Mucosa of rectum (tissue), 2 donors: ENCODE measurements at regions not wholly inside any gene's neighbourhood (a gene's known extent, or its start where the extent isn't known, plus 50 kb on each side); places are given as distances from the start of the nearest gene placed in this dataset.

Experiments used
- H3K27ac ChIP-seq, 2 donors: one replicate each; pipeline ENCODE4 v1.7.0; 2013; ENCODE audit warnings: inconsistent platforms in 2 of 2, low read depth in 2 of 2, low read length in 2 of 2
- H3K27me3 ChIP-seq, 2 donors: one replicate each; pipeline ENCODE4 v1.7.0; 2013; ENCODE audit warnings: low read length in 2 of 2; ENCODE audit not compliant: control insufficient read depth in 2 of 2, insufficient read depth in 2 of 2
- H3K36me3 ChIP-seq, 2 donors: one replicate each; pipeline ENCODE4 v1.7.0; 2013; ENCODE audit warnings: low read length in 2 of 2; ENCODE audit not compliant: control insufficient read depth in 2 of 2, insufficient read depth in 2 of 2
- H3K4me1 ChIP-seq, 2 donors: one replicate each; pipeline ENCODE4 v1.7.0; 2013; ENCODE audit warnings: low read length in 2 of 2, mild to moderate bottlenecking in 1 of 2; ENCODE audit not compliant: control insufficient read depth in 2 of 2, insufficient read depth in 2 of 2
- H3K4me3 ChIP-seq, 2 donors: one replicate each; pipeline ENCODE4 v1.7.0; 2013; ENCODE audit warnings: low read length in 2 of 2
- H3K9ac ChIP-seq, 2 donors: one replicate each; pipeline ENCODE4 v1.7.0; 2013; ENCODE audit warnings: low read length in 2 of 2, low read depth in 1 of 2, mild to moderate bottlenecking in 1 of 2
- H3K9me3 ChIP-seq, 2 donors: one replicate each; pipeline ENCODE4 v1.7.0; 2013; ENCODE audit warnings: low read length in 2 of 2; ENCODE audit not compliant: control insufficient read depth in 2 of 2
- donor health status: healthy.
- donor health status: Normal muscosa, but diverticular disease.

GRCh38 chr3:191797271-191797670 lies 336.3 kb downstream of the PYDC2 start:
- Histone ChIP-seq H3K9me3 (no peaks in the 10 kb centered on the region), H3K27me3 (no peaks in the 10 kb centered on the region), H3K36me3 (no peaks in the 10 kb centered on the region), H3K4me1 (no peaks in the 10 kb centered on the region), H3K9ac (no peak overlapping the region), H3K4me3 (no peak overlapping the region), H3K27ac (no peak overlapping the region)

- Histone ChIP-seq H3K36me3 (no peaks in the 10 kb centered on the region), H3K4me1 (no peaks in the 10 kb centered on the region), H3K27me3 (no peaks in the 10 kb centered on the region), H3K9me3 (peaks cover 2 to 3% of the 10 kb centered on the region in 2 donors), H3K4me3 (no peak overlapping the region), H3K9ac (no peak overlapping the region), H3K27ac (no peak overlapping the region)
These were observed 341.7 kb downstream of the PYDC2 start for GRCh38 chr3:191802671-191803070.

- H3K4me1 ChIP-seq, result no peaks in the 10 kb centered on the region
- H3K9ac ChIP-seq, result no peak overlapping the region
- H3K4me3 ChIP-seq, result no peak overlapping the region
- no peak overlapping the region for H3K27ac ChIP-seq
- H3K27me3 ChIP-seq, result no peaks in the 10 kb centered on the region
- peaks cover 2 to 3% of the 10 kb centered on the region in 2 donors for H3K9me3 ChIP-seq
- H3K36me3 ChIP-seq, result no peaks in the 10 kb centered on the region
These were observed 344.0 kb downstream of the PYDC2 start for GRCh38 chr3:191804935-191805334.

GRCh38 chr3:191808073-191808472 lies 347.1 kb downstream of the PYDC2 start:
- no peaks in the 10 kb centered on the region for H3K4me1 ChIP-seq
- no peak overlapping the region for H3K27ac ChIP-seq
- H3K4me3 ChIP-seq, result no peak overlapping the region
- no peaks in the 10 kb centered on the region for H3K27me3 ChIP-seq
- no peaks in the 10 kb centered on the region for H3K36me3 ChIP-seq
- no peak overlapping the region for H3K9ac ChIP-seq
- peaks cover 2 to 3% of the 10 kb centered on the region in 2 donors for H3K9me3 ChIP-seq

GRCh38 chr3:191809326-191809949 lies 348.5 kb downstream of the PYDC2 start:
- Histone ChIP-seq H3K9ac (no peak overlapping the region), H3K36me3 (no peaks in the 10 kb centered on the region), H3K9me3 (peaks cover 2 to 3% of the 10 kb centered on the region in 2 donors), H3K27me3 (no peaks in the 10 kb centered on the region), H3K4me3 (no peak overlapping the region), H3K27ac (no peak overlapping the region), H3K4me1 (no peaks in the 10 kb centered on the region)

GRCh38 chr3:191813245-191813644 lies 352.3 kb downstream of the PYDC2 start:
- Histone ChIP-seq H3K4me1 (no peaks in the 10 kb centered on the region), H3K9ac (no peak overlapping the region), H3K4me3 (no peak overlapping the region), H3K27ac (no peak overlapping the region), H3K9me3 (peaks cover 0 to 9% of the 10 kb centered on the region in 2 donors), H3K36me3 (no peaks in the 10 kb centered on the region), H3K27me3 (no peaks in the 10 kb centered on the region)

GRCh38 chr3:191848818-191849217 lies 387.9 kb downstream of the PYDC2 start:
- Histone ChIP-seq H3K27me3 (no peaks in the 10 kb centered on the region), H3K9ac (no peak overlapping the region), H3K9me3 (no peaks in the 10 kb centered on the region), H3K4me1 (no peaks in the 10 kb centered on the region), H3K36me3 (no peaks in the 10 kb centered on the region), H3K27ac (no peak overlapping the region), H3K4me3 (no peak overlapping the region)

GRCh38 chr3:191859531-191859930 lies 398.6 kb downstream of the PYDC2 start:
- Histone ChIP-seq H3K4me1 (no peaks in the 10 kb centered on the region), H3K36me3 (no peaks in the 10 kb centered on the region), H3K9me3 (peaks cover 0 to 3% of the 10 kb centered on the region in 2 donors), H3K9ac (no peak overlapping the region), H3K4me3 (no peak overlapping the region), H3K27me3 (no peaks in the 10 kb centered on the region), H3K27ac (no peak overlapping the region)

GRCh38 chr3:191869738-191870415 lies 408.9 kb downstream of the PYDC2 start:
- H3K9me3 ChIP-seq, result no peaks in the 10 kb centered on the region
- H3K27ac ChIP-seq, result no peak overlapping the region
- H3K36me3 ChIP-seq, result no peaks in the 10 kb centered on the region
- H3K9ac ChIP-seq, result no peak overlapping the region
- H3K4me3 ChIP-seq, result no peak overlapping the region
- H3K4me1 ChIP-seq, result no peaks in the 10 kb centered on the region
- no peaks in the 10 kb centered on the region for H3K27me3 ChIP-seq

- H3K9me3 ChIP-seq, result no peaks in the 10 kb centered on the region
- H3K27me3 ChIP-seq, result no peaks in the 10 kb centered on the region
- no peak overlapping the region for H3K4me3 ChIP-seq
- no peaks in the 10 kb centered on the region for H3K4me1 ChIP-seq
- H3K9ac ChIP-seq, result no peak overlapping the region
- H3K27ac ChIP-seq, result no peak overlapping the region
- no peaks in the 10 kb centered on the region for H3K36me3 ChIP-seq
These were observed 412.8 kb downstream of the PYDC2 start for GRCh38 chr3:191873736-191874135.
